ENCODE measurements at regions not wholly inside any gene's neighbourhood (a gene's known extent, or its start where the extent isn't known, plus 50 kb on each side); places are given as distances from the start of the nearest gene placed in this dataset.

- TF ChIP-seq CTCF (IDR thresholded peaks at IDR 0.05; ENCODE audit: low read depth, low read length, poor library complexity, severe bottlenecking) (no peak), EZH2phosphoT487 (IDR thresholded peaks at IDR 0.05; ENCODE audit: borderline replicate concordance, low read length) (no peak)
Measured at GRCh38 chr21:27817902-27818623, 851.2 kb upstream of the ADAMTS5 start.
